ENCODE measurements at regions not wholly inside any gene's neighbourhood (a gene's known extent, or its start where the extent isn't known, plus 50 kb on each side); places are given as distances from the start of the nearest gene placed in this dataset.

DNA sequence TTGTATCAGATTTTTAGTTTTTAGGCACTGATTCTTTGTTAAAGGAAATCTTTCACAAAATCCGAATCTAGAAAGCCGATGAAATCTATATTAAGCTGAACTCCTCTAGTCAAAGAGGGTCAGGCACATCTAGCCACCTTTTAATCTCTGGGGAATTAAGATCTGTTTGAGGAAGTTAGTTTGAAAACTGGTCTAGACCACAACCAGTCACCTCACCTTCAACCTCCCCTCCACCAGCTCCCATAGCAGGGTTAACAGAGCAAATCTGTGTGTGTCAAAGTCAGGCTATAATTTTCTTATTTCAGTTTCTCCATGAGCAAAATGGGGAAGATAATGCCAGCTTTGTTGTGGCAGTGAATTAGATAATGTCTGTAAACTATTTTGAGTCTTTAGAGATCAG is 110.0 kb upstream of the IGFBP7 start:
- Mint-ChIP-seq H3K27ac (no peak overlapping the region), H3K4me3 (no peak overlapping the region), H3K4me1 (ENCODE audit: low read depth) (no peaks in the 10 kb centered on the region), H3K36me3 (ENCODE audit: low read depth) (no peaks in the 10 kb centered on the region), H3K27me3 (no peaks in the 10 kb centered on the region), H3K9me3 (peaks cover 4% of the 10 kb centered on the region)

DNA sequence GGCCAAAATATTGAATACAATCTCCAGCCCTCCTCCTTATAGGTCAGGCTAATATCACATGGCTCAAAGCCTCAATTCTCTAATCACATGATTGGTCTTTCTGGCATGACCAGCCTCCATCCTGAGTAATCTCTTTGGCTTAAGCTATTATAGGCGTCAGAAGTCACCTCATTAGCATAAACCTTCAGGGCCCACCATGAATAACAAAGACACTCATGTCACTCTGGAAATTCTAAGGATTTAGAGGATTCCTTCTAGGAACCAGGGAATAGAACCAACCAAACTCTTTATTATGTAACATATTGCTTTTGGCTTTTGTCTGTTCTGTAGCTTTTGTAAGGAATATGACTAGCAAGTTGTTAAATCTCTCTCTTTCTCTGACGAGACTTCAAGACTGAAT is 109.2 kb upstream of the IGFBP7 start:
- H3K27ac Mint-ChIP-seq: no peak overlapping the region
- H3K36me3 Mint-ChIP-seq (ENCODE audit: low read depth): no peaks in the 10 kb centered on the region
- H3K27me3 Mint-ChIP-seq: no peaks in the 10 kb centered on the region
- H3K4me1 Mint-ChIP-seq (ENCODE audit: low read depth): no peaks in the 10 kb centered on the region
- no peak overlapping the region for H3K4me3 Mint-ChIP-seq
- H3K9me3 Mint-ChIP-seq: peaks cover 4% of the 10 kb centered on the region

DNA sequence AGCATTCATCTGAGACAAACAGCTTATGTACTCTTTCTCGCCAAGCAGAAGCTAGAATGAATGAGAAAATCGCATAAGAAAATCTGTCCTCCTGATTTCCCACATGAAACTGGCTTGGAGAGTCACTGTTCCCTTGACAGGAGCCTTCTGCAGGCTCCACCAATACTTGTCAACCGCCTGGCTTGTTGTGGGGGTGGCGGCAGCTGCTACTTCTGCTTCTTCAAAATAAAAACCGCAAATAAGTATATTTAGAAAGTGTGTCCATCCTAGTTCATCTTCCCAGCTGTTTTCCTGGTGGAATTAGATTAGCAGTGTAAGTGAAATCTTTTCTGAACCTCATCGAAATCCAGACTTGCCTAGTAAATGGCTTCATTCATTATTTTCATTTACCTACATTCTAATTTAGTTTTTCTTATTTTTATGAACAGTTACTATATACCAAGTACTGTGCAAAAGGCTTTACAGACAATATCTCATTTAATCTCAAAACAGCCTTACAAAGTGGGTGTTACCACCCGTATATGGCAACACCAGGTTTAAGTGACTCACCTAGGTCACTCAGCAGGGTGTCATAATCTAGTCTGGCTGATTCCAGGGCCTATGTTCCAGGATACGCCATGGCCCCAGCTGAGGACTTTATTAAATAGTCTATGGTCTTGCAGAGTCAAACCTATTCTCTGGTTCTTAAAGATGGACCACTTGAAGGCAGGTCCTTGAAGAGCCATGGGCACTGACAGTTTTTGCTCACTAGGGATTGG is 104.6 kb upstream of the IGFBP7 start:
- Mint-ChIP-seq H3K27ac (no peak overlapping the region), H3K9me3 (peaks cover 4% of the 10 kb centered on the region), H3K4me1 (ENCODE audit: low read depth) (no peaks in the 10 kb centered on the region), H3K36me3 (ENCODE audit: low read depth) (no peaks in the 10 kb centered on the region), H3K4me3 (no peak overlapping the region), H3K27me3 (no peaks in the 10 kb centered on the region)

DNA sequence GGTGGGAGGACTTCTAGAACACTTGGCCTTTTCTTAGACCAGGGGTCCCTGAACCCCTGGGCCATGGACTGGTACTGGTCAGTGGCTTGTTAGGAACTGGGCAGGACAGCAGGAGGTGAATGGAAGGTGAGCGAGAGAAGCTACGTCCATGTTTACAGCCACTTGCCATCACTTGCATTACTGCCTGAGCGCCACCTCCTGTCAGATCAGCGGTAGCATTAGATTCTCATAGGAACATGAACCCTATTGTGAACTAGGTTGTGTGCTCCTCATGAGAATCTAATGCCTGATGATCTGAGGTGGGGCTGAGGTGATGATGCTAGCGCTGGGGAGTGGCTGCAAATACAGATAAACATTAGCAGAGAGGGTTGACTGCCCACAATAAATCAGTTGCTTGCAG is 100.9 kb upstream of the IGFBP7 start:
- H3K4me1 Mint-ChIP-seq (ENCODE audit: low read depth): no peaks in the 10 kb centered on the region
- peaks cover 3% of the 10 kb centered on the region for H3K27me3 Mint-ChIP-seq
- no peaks in the 10 kb centered on the region for H3K36me3 Mint-ChIP-seq (ENCODE audit: low read depth)
- no peaks in the 10 kb centered on the region for H3K9me3 Mint-ChIP-seq
- no peak overlapping the region for H3K27ac Mint-ChIP-seq
- H3K4me3 Mint-ChIP-seq: no peak overlapping the region

DNA sequence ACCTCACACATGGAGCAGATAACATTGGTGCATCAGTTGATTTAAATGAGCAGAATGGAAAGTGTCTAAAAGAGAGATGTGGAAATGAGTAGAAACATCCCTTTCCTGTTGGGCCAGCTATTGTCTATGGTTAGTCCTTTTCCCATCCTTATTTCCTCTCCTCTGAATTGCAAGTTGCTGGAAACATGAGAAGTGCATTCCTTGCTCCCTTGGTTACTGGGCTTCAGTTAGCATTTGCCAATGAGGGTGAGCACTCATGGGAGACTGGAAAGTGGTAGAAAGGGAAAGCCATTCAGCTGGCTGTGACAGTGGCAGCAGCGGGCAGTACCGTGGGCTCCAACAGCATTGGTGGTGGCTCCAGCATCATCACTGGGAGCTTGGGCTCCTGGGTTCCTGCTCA is 96.0 kb upstream of the IGFBP7 start:
- no peak overlapping the region for H3K4me3 Mint-ChIP-seq
- H3K4me1 Mint-ChIP-seq (ENCODE audit: low read depth): no peaks in the 10 kb centered on the region
- peaks cover 3% of the 10 kb centered on the region for H3K27me3 Mint-ChIP-seq
- H3K9me3 Mint-ChIP-seq: no peaks in the 10 kb centered on the region
- no peak overlapping the region for H3K27ac Mint-ChIP-seq
- no peaks in the 10 kb centered on the region for H3K36me3 Mint-ChIP-seq (ENCODE audit: low read depth)

DNA sequence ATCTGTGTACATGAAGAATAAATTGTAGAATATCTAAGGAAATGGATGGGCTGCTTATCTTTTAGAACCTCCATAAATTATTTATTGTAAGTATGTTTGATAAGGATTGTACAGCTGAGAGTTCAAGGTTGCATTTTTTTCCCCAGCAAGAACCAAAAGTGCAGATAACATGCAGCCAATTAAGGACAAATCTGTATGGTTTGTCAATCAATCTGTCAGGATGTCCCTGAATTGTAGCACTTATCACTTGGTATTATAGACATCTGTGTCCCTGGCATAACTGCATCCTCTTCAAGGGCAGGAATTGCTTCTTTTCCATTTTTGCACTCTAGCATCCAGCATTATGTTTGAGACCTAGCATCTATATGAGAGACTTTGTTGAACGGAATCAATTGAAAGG is 95.4 kb upstream of the IGFBP7 start:
- H3K9me3 Mint-ChIP-seq: no peaks in the 10 kb centered on the region
- H3K27me3 Mint-ChIP-seq: peaks cover 6% of the 10 kb centered on the region
- no peaks in the 10 kb centered on the region for H3K4me1 Mint-ChIP-seq (ENCODE audit: low read depth)
- no peak overlapping the region for H3K27ac Mint-ChIP-seq
- no peak overlapping the region for H3K4me3 Mint-ChIP-seq
- H3K36me3 Mint-ChIP-seq (ENCODE audit: low read depth): no peaks in the 10 kb centered on the region

DNA sequence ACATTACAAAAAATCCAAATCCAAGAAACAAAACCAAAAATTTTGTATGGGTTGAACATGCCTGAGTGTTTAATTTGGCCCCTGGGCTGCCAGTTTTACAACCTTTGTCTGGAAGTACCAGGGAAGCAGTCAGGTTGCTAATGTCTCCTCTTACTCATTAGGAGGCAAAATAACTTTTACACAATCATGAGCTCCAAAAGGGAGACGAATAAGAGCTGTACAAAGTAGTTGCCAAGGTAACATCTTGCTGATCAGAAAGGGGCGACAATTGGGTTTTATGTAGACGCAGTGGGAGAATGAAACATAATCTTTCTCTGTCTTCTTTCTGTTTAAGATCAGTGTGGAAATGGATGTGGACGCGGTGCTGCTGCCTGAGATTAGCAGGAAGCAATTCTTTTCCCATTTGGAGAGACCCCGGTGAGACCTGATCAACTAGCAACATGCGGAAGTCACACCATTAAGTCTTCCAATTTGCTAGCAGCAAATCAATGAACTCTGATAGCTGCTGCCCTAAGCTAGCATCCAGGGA is 90.7 kb upstream of the IGFBP7 start:
- no peaks in the 10 kb centered on the region for H3K4me1 Mint-ChIP-seq (ENCODE audit: low read depth)
- H3K27me3 Mint-ChIP-seq: peaks cover 13% of the 10 kb centered on the region
- H3K4me3 Mint-ChIP-seq: no peak overlapping the region
- H3K9me3 Mint-ChIP-seq: no peaks in the 10 kb centered on the region
- no peaks in the 10 kb centered on the region for H3K36me3 Mint-ChIP-seq (ENCODE audit: low read depth)
- H3K27ac Mint-ChIP-seq: no peak overlapping the region

DNA sequence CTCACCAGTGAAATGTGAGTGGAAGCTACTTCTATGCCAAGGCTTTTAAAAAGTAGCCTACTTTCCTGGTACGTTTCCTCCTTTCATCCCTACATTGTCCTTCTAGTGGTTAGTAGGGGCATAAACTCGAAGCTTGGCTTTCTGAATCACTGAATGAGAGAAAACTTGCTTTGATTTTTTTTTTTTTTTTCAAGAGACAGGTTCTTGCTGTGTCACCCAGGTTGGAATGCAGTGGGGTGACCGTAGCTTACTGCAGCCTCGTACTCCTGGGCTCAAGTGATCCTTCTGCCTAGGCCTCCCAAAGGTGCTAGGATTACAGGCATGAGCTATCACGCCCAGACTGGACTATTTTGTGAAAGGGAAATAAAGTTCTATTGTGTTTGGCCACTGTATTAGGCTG is 89.1 kb upstream of the IGFBP7 start:
- Mint-ChIP-seq H3K27ac (no peak overlapping the region), H3K4me1 (ENCODE audit: low read depth) (no peaks in the 10 kb centered on the region), H3K4me3 (no peak overlapping the region), H3K9me3 (no peaks in the 10 kb centered on the region), H3K36me3 (ENCODE audit: low read depth) (no peaks in the 10 kb centered on the region), H3K27me3 (peaks cover 18% of the 10 kb centered on the region)

DNA sequence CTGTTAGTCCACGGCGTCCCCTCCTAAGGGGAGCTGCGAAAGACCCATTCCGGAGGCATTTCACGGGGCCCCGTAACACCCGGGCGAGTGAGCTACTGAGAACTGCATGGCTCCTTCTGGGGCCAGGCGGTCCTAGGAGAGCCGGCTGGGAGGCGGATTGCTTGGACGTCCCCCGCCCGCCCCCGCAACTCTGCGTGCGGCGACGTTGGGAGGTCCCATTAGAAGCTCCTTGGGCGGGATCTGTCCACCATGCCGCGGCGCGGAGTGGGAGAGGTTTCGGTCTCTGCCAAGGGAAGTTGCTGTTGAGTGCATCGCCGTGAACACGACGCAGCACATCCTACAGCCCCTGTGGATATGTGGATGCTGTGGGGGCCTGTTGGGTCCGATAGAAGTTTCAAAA is 85.4 kb upstream of the IGFBP7 start:
- Mint-ChIP-seq H3K9me3 (no peaks in the 10 kb centered on the region), H3K4me3 (no peak overlapping the region), H3K36me3 (ENCODE audit: low read depth) (no peaks in the 10 kb centered on the region), H3K27me3 (peaks cover 28% of the 10 kb centered on the region), H3K27ac (no peak overlapping the region), H3K4me1 (ENCODE audit: low read depth) (no peaks in the 10 kb centered on the region)

DNA sequence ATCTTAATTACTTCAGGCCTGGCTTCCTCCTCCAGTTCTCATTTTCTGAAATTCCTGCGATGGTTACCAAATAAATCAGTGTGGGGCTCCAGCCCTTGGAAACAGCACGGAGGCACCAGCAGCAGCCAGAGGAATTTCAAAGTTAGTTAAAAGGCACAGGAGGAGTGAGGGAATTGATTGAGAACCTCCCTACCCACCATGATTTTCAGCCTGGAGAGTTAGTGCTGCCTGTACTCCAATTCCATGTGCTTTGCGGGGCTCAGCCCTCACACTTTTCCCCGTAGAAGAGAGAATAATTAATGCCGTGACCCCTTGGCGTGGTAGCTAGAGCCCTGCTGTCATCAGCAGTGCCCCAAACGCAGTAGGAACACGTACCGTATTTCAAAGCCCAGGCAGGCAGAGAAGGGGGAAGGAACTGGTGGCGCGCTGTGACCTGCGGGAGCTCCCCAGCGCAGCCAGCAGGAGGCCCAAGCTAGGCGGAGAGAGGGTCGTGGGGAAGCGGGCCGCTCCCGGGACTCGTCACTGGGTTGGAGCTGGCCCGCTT is 84.0 kb upstream of the IGFBP7 start:
- Mint-ChIP-seq H3K36me3 (ENCODE audit: low read depth) (no peaks in the 10 kb centered on the region), H3K4me1 (ENCODE audit: low read depth) (no peaks in the 10 kb centered on the region), H3K4me3 (no peak overlapping the region), H3K27me3 (peaks cover 28% of the 10 kb centered on the region), H3K27ac (no peak overlapping the region), H3K9me3 (no peaks in the 10 kb centered on the region)

DNA sequence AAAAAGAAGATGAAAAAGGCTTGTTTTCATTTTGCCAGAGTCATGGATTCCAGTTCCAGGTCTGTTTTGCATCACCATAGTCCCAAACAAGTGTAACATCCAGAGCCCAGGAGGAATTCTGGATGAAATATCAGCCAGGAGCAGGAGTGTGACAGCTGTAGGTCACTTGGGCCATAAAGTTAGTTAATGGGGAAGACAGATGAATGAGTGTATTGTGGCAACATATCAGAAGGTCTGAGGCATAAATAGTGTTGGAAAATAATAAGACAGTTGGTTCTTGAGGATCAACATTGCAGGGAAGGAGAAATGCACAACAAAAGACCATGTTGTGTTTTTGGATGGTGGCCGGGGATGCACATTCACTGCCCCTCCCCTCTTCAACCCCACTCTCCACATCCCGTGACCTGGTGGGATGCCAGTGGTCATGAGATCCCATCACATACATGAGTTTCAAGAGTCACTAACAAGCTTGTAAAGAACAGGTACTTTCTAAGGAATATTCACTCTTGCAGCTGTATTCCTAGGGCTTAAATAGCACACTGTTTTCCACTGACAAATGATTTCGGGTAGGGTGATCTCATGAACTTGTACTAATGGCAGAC is 83.1 kb upstream of the IGFBP7 start:
- Mint-ChIP-seq H3K36me3 (ENCODE audit: low read depth) (no peaks in the 10 kb centered on the region), H3K27ac (no peak overlapping the region), H3K4me1 (ENCODE audit: low read depth) (no peaks in the 10 kb centered on the region), H3K9me3 (no peaks in the 10 kb centered on the region), H3K4me3 (no peak overlapping the region), H3K27me3 (peaks cover 24% of the 10 kb centered on the region)

DNA sequence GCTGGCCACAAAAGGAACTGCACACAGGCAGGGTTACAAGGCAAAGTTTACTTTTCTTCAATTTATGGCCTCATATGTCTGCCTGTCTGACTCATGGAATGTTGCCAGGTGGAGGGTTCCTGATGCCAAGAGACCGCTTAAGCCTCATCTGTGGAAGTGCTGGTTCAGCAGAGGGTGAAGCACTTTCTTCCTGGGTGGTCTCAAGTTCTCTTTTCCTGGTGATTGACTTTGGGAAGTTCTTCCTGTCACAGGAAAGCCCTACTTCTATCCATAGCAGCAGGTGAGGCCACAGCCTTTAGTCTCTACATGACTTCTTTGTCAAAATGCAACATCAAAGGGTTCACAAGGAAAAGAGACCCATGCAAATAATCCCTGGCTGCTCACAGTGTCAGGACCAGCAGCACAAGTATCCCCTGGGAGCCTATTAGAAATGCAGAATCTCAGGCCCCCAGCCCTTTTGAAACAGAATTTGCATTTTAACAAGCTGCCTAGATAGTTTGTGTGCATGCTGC is 81.4 kb upstream of the IGFBP7 start:
- Mint-ChIP-seq H3K4me1 (ENCODE audit: low read depth) (no peaks in the 10 kb centered on the region), H3K36me3 (ENCODE audit: low read depth) (no peaks in the 10 kb centered on the region), H3K4me3 (no peak overlapping the region), H3K27ac (no peak overlapping the region), H3K9me3 (no peaks in the 10 kb centered on the region), H3K27me3 (peaks cover 20% of the 10 kb centered on the region)

DNA sequence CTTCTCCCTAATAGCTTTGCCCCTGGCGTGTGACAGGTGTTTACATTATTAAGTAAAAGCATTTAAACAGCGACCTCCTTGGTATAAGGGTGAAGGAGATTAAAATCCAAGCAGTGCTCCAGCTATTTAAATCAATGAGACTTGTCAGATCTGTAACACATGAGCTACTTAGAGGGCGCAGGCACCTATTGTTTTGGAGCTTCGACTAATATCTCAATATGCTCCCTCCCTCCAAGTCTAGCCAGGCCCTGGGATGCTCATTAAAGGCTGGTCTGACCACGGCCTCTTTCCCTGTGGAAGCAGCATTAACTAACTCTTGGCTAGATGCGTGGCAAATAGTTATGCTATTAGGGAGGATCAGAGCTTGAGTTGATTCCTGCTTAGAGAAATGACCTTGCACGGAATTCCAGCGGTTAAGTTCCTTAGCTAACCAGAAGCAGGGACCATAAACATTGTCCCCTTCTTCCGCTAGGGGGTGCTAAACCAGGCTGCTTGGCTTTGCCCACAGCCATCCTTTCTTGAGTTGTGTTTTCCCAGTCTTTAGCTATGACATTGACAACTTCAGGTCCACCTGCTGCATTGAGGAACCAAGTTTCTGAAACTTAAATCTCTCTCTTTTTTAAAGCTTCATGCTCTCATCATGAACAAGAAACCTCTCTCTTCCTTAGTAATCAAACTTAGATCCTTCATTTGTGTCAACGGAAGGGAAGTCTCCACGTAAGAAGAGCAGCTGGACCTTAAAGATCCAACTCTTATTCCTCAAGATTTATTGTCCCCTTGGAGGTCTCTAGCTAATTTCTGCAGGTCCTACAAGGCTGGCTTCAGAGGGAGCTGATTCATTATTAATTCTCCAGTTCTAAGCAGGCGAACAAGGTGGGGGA is 80.7 kb upstream of the IGFBP7 start:
- Mint-ChIP-seq H3K27me3 (peaks cover 19% of the 10 kb centered on the region), H3K36me3 (ENCODE audit: low read depth) (no peaks in the 10 kb centered on the region), H3K4me1 (ENCODE audit: low read depth) (no peaks in the 10 kb centered on the region), H3K9me3 (no peaks in the 10 kb centered on the region), H3K27ac (no peak overlapping the region), H3K4me3 (no peak overlapping the region)

DNA sequence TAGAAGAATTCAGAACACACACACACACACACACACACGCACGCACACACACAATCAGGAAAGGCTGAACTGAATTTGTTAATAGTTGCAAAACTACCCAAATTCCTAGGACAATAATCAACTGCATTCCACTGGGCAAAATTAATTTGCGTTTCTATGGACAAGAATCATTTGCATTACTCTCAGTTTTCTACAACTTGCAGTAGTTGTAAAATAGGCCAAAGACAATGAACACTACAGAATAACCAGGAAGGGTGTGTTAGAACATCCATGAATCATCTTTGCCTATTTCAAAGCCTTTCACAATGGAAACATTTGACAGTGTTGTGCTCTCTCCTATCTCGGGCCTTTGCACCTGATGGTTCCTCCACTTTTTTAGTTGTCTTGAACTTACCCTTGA is 77.1 kb upstream of the IGFBP7 start:
- H3K27ac Mint-ChIP-seq: no peak overlapping the region
- H3K4me1 Mint-ChIP-seq (ENCODE audit: low read depth): no peaks in the 10 kb centered on the region
- no peak overlapping the region for H3K4me3 Mint-ChIP-seq
- no peaks in the 10 kb centered on the region for H3K9me3 Mint-ChIP-seq
- no peaks in the 10 kb centered on the region for H3K27me3 Mint-ChIP-seq
- H3K36me3 Mint-ChIP-seq (ENCODE audit: low read depth): no peaks in the 10 kb centered on the region
